HG02973 (cell line): ENCODE measurements at regions not wholly inside any gene's neighbourhood (a gene's known extent, or its start where the extent isn't known, plus 50 kb on each side); places are given as distances from the start of the nearest gene placed in this dataset.

Source experiments
- ATAC-seq: cut with Tn5 transposase; IDR thresholded peaks from one replicate; pipeline ENCODE4 v1.9.1; 2021; ENCODE audit warnings: moderate library complexity; ENCODE audit not compliant: unreplicated experiment

DNA sequence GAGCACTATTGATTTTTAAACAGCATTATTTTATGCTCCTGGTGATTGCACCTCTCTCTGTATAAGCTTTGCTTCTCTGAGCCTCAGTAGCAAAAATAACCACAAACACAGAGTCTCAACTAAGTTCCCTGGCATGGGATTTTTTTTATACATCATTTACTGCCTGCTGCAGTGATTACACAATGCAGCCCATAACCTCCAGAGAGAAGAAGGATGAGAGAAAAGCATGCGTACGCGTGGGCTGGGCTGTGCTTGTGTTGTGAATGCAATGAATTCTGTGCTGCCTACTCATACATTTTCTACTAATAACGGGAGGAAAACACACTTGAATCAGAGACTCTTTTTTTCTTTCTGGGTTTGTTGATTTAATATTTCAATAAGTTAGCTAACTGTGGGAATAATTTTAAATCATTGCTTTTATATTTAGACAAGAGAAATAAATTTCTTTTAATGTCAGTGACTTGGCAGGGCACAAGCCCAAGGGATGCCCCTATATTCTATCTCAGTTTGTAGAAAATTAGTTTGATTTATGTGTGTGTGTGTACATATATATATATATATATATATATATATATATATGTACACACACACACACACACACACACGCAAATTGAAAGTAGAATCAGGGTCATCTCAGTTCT lies 351.5 kb downstream of the MED10 start:
- ATAC-seq = no peak

DNA sequence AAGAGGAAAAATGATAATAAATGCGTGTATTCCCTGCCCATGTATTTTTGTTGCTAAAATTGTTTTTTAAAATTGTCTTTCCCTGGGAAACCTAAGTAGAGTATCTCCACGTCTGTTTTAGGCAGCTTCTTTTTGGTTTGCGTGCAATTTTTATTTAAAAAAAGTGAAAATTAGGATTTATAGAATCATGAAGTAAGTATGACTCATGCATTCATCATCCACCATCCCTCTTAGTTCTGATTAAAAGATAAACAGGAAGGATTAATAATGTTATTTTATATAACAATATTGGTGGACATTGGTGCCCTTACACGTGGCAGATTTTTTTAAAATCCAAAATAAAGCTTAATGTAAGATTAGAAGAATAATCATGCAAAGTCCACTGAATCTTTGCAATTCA lies 358.7 kb downstream of the MED10 start:
- no peak for ATAC-seq

DNA sequence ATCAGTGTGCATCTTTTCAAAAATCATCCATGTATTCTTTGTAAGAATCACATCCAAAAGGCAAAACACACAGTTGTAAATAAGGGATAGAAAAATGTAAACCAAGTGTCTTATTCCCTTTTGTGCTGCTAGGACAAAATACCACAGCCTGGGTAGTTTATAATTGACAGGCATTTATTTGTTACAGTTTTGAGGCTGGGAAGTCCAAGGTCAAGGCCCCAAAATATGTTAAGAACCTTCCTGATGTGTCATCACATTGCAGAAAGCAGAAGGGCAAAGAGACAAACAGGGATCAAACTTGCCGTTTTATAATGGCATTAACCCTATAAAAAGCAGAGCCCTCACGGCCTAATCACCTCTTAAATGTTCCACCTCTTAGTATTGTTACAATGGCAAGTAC lies 364.8 kb downstream of the MED10 start:
- ATAC-seq = no peak

DNA sequence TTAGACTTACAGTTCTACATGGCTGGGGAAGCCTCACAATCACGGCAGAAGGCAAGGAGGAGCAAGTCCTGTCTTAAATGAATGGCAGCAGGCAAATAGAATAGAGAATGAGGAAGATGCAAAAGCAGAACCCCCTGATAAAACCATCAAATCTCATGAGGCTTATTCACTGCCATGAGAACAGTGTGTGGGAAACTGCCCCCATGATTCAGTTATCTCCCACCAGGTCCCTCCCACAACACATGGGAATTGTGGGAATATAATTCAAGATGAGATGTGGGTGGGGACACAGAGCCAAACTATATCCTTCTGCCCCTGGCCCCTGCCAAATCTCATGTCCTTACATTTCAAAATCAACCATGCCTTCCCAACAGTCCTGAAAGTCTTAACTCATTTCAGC lies 367.1 kb downstream of the MED10 start:
- ATAC-seq = no peak

DNA sequence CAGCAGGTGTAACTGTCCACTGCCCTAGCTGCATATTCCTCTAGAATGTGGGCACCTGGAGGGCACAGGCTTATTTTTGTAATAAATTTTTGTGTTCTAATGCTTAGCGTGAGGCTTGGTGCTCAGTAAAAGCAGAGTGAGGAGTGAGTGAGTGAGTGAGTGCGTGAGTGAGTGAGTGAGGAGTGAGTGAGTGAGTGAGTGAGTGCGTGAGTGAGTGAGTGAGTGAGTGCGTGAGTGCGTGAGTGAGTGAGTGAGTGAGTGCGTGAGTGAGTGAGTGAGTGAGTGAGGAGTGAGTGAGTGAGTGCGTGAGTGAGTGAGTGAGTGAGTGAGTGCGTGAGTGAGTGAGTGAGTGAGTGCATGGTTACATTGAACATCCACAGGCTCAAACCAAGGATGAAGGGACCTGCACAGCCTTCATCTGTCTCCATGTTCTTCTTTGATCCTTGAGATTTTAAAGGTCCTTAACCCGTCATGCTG lies 371.5 kb downstream of the MED10 start:
- ATAC-seq = no peak

DNA sequence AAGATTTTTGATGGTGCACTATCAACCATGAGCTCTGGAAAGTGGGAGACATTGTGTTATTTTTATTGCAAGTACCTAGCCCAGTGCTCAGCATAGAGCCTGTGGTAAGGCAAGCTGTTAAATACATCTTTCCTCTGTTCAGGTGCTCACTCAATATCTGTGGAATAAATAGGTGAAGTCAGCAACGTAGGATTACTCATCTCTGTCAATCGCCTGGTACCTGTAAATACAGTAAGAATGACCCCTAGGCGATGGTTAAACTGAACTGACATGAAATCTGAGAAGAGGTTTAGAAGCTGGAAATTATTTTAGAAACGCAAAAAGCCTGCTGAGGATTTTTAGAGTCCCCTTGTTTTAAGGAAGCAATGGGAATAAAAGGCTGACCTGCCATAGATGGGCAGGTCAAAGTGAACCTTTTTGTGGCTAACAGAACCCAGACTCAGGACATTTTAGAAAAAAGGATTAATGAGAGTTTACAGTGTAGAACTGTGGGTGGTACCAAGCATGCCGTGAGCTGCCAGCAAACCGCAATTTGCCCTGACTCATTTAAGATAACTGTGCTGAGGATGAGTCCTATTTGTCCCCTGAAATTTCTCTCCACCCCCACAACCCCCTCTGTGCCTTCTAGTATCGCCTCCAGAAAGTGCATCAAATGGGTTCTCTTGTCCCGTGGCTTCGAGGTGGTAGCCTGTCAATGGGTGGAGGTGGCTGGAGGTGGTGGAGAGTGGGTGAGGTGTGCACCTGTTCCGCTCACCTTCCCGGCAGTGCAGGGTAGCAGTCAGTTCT lies 375.1 kb downstream of the MED10 start:
- no peak for ATAC-seq

DNA sequence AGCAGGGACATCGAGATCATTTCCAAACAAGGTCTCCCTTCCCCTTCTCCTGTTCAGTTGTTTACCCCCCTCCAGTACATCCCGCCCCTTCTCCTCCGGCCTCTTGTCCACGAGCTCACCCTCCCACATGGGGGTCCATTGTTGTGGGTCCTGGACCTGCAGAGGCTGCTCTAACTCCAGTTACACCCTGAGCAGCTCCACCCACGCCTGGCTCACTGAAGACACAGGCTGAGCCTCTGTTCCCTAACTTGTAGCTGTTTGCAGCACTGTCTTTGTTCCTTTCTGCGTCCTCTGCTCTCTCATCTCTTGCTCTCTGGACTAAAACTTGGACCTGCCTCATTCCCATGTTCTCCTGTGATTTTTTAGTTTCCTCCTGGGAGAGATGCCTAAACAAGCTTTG lies 377.5 kb downstream of the MED10 start:
- ATAC-seq = no peak

DNA sequence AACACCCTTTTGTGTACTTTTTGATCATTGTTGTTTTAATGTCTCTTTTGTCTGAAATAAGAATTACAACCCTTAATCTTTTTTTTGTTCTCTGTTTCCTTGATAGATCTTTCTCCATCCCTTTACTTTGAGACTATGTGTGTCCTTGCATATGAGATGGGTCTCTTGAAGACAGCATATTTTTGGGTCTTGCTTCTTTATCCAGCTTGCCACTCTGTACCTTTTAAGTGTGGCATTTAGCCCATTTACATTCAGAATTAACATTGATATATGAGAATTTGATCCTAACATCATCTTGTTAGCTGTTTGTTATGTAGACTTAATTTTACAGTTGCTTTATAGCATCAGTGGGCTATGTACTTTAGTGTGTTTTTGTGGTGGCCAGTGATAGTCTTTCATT lies 382.5 kb downstream of the MED10 start:
- ATAC-seq = no peak

DNA sequence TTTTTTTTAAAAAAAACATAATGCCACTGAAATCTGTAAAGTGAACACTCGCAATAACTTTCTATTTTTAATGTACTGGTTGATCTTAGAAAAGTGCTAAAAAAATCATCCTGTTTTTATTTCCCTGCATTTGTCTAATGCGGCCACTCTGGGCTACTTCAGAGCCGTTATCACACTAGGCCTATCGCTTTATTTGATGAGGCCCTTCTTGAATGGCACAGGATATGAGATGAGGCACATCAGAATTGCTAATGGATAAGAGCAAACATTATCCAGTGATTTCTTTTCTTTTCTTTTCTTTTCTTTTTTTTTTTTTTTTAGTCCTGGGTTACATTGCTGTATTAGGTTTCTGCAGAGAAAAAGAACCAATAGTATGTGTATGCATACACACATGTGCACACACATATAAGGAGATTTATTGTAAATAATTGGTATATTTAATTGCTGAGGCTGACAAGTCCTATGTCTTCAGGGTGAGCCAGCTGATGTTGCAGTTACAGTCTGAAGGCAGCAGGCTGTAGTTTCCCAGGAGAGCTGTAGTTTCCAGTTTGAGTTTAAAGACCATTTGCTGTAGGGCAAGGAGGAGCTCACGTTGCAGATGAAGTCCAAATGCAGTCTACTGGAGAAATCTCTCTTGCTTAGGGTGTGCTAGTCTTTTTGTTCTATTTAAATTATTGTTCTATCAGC lies 391.7 kb downstream of the MED10 start:
- no peak for ATAC-seq

DNA sequence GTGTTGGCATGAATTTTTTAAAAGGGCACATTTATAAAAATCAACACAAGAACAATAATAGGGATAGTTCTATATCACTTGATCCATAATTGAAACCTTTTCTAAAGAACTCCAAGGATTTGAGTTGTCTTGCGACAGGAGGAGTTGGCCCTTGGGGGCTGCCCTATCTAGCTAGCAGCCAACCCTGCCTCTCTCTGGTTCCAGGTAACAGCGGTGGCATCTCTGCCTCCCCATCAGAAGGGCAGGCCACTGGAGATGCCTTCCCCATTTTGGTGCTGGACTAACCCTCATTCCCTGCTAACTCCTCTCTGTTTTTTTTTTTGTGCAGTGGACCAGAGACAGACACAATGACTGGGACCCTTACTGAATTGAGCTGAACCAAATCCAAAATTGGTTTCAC lies 393.0 kb downstream of the MED10 start:
- no peak for ATAC-seq

DNA sequence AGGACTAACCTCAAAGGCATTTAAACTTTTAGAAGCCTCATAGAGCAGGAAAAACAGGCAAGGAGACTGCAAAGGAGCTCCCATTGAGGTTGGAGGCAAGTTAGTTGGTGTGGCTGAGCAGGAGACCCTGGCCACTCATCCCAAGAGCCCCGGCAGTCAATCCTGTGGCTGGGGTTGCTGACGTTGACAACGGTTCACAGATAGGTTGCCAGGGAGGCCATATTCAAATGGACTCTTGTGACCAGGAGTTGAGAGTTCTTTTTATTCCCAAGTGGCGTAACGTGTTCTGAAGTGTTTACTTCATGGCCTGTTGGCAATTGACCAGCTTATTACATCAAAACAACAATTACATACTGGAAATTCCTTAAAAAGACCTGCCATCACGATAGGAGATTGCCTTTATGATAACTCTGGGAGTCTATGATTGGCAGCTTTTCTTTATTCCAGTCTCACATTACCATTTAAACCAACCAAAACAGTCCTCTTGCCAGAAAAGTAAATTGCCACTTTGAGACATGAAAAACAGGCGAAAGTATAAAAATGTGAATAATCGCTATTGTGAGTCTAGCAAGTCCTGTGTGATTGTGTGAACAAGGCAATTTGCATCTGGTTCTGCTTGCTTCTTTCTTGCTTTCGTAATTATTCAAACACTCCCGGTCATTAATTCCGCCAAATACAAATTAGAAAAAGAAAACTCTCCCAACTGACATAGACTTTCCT lies 394.9 kb downstream of the MED10 start:
- ATAC-seq = no peak

DNA sequence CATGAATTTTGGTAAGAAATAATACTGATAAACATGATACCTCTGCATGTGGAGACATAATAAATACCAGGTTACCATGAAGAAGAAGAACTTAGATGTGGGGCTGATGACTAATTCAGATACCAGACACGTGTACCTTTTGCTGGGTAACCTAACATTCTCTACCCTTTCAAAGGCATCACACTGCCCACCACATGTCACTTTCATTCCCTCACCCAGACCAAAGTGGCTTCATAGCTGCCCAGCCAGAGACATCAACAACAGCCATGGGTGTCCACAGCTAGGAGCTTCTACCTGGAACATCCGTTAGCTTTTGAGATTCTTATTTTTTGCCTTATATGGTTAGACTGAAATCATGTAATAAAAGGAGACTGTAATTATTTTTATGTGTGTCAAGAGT lies 396.8 kb downstream of the MED10 start:
- ATAC-seq = no peak

DNA sequence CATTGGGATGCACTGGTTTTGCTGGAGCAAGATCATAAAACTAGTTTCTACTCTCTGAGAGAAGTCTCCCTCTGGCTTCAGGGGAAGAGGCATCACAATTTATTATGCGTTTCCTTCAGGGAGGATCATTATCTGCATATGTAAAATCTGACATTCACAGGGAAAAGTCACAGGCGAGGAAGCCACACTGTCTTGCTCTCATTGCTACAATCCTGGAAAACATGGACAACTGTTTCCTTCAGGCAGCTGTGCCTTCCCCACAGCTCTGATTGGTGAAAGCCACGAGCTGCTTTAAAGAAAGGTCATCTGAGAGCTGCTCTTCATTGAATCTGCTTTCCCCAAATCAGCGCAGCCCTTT lies 397.8 kb downstream of the MED10 start:
- ATAC-seq = no peak

DNA sequence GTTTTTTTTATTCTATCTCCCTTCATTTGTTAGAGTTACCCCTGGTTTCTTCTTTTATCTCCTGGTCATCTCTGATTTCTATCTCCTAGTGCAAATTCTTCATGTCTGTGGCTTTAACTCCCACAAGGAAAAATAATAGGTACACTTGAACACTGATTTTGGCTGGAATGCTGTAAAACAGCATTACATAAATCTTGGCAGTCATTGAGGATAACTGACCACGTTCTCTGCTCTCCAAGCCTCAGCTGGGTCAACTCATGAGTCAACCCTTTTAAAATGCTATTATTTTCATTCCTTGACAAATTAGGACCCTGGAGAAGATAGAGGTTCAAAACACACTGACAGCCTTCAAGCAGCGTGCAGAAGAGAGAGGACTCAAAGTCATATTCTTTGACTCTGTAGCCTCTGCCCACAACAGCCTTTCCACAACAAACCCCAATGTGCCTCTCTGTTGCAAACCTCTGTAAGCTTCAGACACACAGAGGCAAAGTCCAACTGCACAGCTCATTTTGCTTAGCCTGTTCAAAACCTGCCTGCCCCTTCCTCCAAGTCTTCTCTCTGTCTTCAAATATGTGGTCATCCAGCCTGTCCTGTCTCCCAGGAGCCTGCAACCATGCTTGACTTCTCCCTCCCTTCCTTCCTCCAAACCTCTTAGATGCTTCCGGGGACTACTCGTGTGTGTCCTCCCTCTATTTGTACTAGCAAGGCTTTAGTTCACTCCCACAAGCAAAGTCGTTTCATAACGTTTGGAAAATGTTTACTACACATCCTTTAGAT lies 398.4 kb downstream of the MED10 start:
- ATAC-seq = no peak

DNA sequence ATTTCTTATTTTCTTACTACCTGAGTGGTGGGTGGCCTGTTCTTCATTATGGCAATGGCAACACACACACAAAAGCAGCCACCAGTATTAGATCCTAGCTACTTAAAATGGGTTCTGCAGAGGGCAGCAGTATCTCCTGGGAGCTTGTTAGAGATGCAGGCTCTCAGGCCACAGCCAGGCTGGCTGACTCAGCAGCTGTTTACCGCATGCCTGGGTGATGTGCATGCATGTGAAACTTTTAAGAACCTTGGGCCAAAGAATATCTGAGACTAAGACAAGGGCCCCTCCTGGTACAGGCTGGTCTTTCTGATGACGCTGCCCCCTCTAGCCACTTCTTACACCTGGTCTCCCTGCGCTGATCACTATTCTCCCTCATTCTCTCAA lies 399.0 kb downstream of the MED10 start:
- ATAC-seq = no peak

DNA sequence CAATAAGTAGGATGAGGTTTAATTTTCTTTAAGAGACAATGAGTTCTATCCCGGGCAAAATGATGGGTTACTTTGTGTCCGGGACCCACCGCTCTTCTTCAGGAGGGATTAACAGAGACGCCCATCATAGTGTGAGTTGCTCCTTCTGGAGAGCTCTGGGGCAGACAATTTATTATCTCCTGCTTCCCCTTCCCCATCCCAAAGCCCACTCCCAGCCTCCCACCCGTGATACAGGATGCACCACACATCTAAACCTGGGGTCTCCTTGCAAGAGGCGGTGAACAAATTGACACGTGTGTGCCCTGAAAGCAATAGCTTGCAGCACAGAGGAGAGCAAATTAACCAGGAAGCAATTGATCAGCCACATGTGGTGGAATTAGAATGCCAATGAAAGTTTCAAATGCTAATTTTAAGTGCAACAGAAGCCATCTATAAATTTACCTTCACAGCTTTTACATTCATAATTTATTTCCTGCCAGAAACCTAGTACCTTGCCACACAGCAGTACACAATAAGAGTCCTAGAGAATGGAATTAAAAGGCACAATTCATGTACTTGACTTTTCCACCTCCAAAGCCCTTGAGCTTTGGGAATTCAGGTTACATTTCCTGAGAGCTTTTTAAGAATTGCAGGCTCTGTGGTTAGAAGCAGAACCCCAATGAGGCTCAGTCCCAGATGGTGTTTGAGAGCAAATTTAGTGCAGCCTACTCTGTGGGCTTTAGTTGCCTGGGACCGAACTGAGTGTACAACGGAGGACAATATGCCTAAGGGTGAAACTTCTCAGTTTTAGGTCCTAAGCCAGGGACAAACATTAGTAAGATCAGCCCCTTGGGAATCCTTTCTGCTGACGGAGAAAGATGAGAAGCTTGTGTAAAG lies 399.6 kb downstream of the MED10 start:
- no peak for ATAC-seq

DNA sequence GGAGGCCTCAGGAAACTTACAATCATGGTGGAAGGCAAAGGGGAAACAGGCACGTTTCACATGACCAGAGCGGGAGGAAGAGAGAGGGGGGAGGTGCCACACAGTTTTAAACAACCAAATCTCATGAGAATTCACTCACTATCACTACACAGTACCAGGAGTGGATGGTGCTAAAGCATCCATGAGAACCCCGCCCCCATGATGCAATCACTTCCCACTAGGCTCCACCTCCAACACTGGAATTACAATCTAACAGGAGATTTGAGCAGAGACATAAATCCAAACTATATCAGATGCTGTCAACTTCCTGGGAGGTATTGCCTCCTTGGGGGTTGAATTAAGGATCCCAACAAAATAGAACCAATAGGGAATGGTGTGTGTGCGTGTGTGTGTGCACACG lies 407.1 kb downstream of the MED10 start:
- no peak for ATAC-seq

DNA sequence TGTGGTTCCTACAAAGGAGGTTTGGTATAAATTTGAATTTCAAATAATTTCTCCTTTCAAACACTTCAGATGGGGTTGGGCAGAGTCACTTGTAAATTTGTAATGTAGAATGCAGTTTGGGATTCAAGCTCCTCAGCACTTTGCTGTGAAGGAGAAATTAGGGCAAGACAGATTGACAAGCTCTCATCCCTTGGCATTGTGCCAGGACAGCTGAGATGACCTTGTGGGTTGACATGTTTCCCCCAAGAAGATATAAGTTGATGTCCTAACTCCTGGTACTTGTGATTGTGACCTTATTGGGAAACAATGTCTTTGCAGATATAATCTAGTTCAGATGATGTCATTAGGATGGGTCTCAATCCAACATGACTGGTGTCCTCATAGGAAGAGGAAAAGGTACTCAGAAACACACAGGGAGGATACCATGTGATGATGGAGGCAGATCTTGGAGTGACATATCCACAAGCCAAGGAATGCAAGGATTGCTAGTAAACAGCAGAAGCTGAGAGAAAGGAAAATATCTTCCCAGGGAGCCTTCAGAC lies 408.3 kb downstream of the MED10 start:
- no peak for ATAC-seq

DNA sequence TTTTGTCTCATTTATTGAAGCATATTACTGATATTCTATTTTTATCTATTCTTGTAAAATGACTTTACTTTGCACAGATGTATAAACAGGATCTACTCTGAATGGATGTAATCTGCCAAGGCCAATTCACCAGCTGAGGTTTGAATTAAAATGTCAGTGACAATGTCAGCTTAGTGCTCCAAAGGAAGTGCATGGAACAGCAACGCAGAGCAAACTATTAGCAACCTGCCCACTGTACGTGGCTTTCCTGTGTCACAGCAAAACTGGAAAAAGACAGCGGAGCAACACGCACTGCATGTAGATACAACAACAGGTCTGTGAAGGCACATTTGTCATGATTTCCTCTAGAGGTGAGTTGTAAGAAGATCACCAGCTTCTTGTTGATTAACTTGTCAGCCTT lies 409.4 kb downstream of the MED10 start:
- no peak for ATAC-seq

DNA sequence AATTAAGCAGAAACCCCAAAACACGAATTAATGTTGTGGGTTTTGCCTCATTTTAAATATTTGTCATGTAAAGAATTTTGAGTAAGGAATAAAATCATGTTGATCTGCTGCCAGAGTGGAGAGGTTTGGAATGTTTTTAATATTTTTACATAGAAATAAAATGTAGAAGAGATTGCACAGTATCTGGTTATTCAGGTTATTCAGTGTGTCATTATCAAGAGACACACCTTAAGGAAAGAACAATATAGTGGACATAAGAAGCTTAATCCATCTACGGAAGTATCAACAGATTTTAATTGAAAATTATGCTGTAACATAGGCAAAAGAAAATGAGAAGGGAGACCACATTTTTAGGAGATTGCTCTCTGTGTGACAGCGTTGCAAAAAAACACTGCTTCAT lies 410.4 kb downstream of the MED10 start:
- ATAC-seq = no peak
